ENCODE measurements at regions not wholly inside any gene's neighbourhood (a gene's known extent, or its start where the extent isn't known, plus 50 kb on each side); places are given as distances from the start of the nearest gene placed in this dataset.
"Not testable (repeated sequence)": the region's sequence is repeated elsewhere in the genome, so short reads cannot be mapped to it uniquely, and the experiment has no call there.

DNA sequence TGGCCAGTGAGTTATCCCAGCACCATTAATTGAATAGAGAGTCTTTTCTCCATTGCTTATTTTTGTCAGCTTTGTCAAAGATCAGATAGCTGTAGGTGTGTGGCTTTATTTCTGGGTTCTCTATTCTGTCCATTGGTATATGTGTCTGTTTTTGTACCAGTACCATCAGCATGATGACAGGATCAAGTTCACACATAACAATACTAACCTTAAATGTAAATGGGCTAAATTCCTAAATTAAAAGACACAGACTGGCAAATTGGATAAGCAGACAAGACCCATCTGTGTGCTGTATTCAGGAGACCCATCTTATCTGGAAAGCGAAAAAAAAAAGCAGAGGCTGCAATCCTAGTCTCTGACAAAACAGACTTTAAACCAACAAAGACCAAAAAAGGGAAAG, 154.8 kb downstream of the ABHD5 start:
- DNase-seq, POLR2A ChIA-PET, H3K27ac Mint-ChIP-seq, H3K4me3 Mint-ChIP-seq, H3K4me1 Mint-ChIP-seq, ATAC-seq: not testable (repeated sequence)
- H3K36me3 Mint-ChIP-seq: peaks cover 0 to 38% (median 13%) of the 10 kb centered on the region in 3 donors
- peaks cover 15 to 46% (median 27%) of the 10 kb centered on the region in 5 donors for H3K27me3 Mint-ChIP-seq
- H3K9me3 Mint-ChIP-seq: peaks cover 18 to 59% (median 37%) of the 10 kb centered on the region in 9 donors

DNA sequence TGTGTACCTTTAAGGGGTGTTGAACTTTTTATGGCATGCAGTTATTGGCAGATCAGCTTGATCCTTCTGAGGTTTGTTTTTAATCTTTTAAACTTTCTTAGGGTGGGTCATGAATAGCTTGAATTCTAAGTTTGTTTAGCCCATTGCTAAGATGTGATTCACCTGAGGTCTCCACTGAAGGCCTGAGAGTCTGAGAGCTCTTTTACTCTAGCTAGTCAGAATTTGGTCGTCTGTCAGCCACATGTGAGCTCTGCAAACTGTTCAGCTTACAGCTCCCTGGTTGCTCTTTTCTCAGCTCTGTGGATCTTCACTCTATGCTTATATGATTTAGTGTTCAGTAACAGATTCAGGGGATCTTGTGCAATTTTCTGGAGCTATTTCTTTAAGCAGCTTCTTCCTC, 161.3 kb downstream of the ABHD5 start:
- POLR2A ChIA-PET: no interaction called here
- DNase-seq: no peak
- Mint-ChIP-seq H3K27ac (no peak overlapping the region), H3K4me3 (no peak overlapping the region), H3K4me1 (no peaks in the 10 kb centered on the region), H3K36me3 (peaks cover 0 to 8% (median 5%) of the 10 kb centered on the region in 3 donors), H3K9me3 (peaks cover 2 to 33% (median 16%) of the 10 kb centered on the region in 9 donors), H3K27me3 (peaks cover 22 to 55% (median 32%) of the 10 kb centered on the region in 5 donors)
- ATAC-seq: no peak

- Mint-ChIP-seq H3K27me3 (peaks cover 35 to 77% (median 52%) of the 10 kb centered on the region in 5 donors), H3K9me3 (peaks cover 0 to 11% (median 5%) of the 10 kb centered on the region in 9 donors), H3K27ac (no peak overlapping the region), H3K4me3 (no peak overlapping the region), H3K36me3 (peaks cover 0 to under 1% (median 0%) of the 10 kb centered on the region in 3 donors), H3K4me1 (no peaks in the 10 kb centered on the region)
- no peak for ATAC-seq
- POLR2A ChIA-PET: no interaction called here
- DNase-seq: no peak
These were observed 163.5 kb downstream of the ABHD5 start for GRCh38 chr3:43854283-43854682.

- Mint-ChIP-seq H3K36me3 (no peaks in the 10 kb centered on the region), H3K9me3 (peaks cover 0 to 7% (median 4%) of the 10 kb centered on the region in 9 donors), H3K4me3 (no peak overlapping the region), H3K4me1 (no peaks in the 10 kb centered on the region), H3K27ac (no peak overlapping the region), H3K27me3 (peaks cover 35 to 83% (median 57%) of the 10 kb centered on the region in 5 donors)
- POLR2A ChIA-PET: no interaction called here
- DNase-seq (no peak), ATAC-seq (no peak)
These were observed 164.2 kb downstream of the ABHD5 start for GRCh38 chr3:43854916-43855315.

GRCh38 chr3:43855674-43856299, 165.0 kb downstream of the ABHD5 start:
- Mint-ChIP-seq H3K4me1 (no peaks in the 10 kb centered on the region), H3K4me3 (no peak overlapping the region), H3K9me3 (peaks cover 0 to 3% (median 0%) of the 10 kb centered on the region in 9 donors), H3K27me3 (peaks cover 37 to 91% (median 60%) of the 10 kb centered on the region in 5 donors), H3K27ac (no peak overlapping the region), H3K36me3 (no peaks in the 10 kb centered on the region)
- DNase-seq (peak in 7 of 10 donors; percentile 3 to 71 (median 20)), ATAC-seq (peak in 1 of 2 donors; percentile 62)
- POLR2A ChIA-PET: no interaction called here

GRCh38 chr3:43856351-43856750, 165.6 kb downstream of the ABHD5 start:
- H3K4me3 Mint-ChIP-seq: no peak overlapping the region
- H3K27ac Mint-ChIP-seq: no peak overlapping the region
- H3K27me3 Mint-ChIP-seq: peaks cover 38 to 95% (median 60%) of the 10 kb centered on the region in 5 donors
- no peaks in the 10 kb centered on the region for H3K4me1 Mint-ChIP-seq
- ATAC-seq (no peak), DNase-seq (no peak)
- POLR2A ChIA-PET: no interaction called here
- H3K36me3 Mint-ChIP-seq: no peaks in the 10 kb centered on the region
- peaks cover 0 to 3% (median 0%) of the 10 kb centered on the region in 9 donors for H3K9me3 Mint-ChIP-seq

GRCh38 chr3:43856761-43857160, 166.0 kb downstream of the ABHD5 start:
- DNase-seq: no peak
- Mint-ChIP-seq H3K27me3 (peaks cover 38 to 95% (median 60%) of the 10 kb centered on the region in 5 donors), H3K36me3 (no peaks in the 10 kb centered on the region), H3K27ac (no peak overlapping the region), H3K4me1 (no peaks in the 10 kb centered on the region), H3K4me3 (no peak overlapping the region), H3K9me3 (peaks cover 0 to 2% (median 0%) of the 10 kb centered on the region in 9 donors)
- POLR2A ChIA-PET: no interaction called here
- no peak for ATAC-seq

DNA sequence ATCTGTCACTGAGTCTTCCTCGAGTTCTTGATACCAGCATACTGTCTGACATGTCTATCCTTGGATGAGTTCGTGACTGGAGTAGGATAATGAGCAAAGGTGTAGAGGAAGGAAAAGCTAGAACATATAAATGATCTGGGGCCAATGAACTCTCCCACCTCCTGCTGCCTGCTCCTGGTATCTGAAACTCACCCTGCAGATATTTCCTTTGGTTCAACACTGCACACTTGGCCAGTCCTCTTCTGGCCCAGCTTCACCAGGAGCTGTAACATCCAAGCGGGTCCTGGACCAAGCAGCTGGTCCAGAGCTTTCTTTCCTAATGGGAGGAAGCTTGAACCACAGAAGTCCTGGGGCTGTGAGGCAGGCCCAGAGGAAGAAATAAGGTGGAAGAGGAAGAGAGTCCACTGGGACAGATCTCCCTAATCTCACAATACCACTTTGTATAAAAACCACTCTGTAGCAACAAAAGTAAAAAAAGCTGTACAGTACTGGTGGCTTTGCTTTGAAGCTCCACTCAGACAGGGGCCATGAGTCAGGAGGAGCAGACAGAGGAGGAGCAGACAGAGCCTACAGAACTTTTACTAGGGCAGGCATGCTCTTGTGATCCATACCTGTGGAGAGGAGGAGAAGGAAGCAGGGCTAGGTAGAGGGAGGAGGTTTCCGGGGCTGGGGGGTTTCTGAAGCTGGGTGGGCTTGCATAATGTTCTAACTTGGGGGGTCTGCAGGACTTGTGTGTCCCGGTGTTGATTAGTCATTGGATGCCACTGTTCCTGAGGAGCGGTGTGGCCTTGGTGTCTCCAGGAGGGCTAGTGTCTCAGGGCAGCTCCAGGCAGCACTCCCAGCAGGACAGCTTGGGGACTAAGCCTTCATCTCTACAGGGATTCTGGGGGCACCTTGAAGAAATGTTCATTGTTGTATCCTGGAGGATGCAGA, 166.9 kb downstream of the ABHD5 start:
- Mint-ChIP-seq H3K9me3 (no peaks in the 10 kb centered on the region), H3K27me3 (peaks cover 34 to 95% (median 60%) of the 10 kb centered on the region in 5 donors), H3K4me1 (no peaks in the 10 kb centered on the region), H3K36me3 (no peaks in the 10 kb centered on the region), H3K27ac (no peak overlapping the region), H3K4me3 (no peak overlapping the region)
- POLR2A ChIA-PET: no interaction called here
- no peak for DNase-seq
- ATAC-seq: no peak

DNA sequence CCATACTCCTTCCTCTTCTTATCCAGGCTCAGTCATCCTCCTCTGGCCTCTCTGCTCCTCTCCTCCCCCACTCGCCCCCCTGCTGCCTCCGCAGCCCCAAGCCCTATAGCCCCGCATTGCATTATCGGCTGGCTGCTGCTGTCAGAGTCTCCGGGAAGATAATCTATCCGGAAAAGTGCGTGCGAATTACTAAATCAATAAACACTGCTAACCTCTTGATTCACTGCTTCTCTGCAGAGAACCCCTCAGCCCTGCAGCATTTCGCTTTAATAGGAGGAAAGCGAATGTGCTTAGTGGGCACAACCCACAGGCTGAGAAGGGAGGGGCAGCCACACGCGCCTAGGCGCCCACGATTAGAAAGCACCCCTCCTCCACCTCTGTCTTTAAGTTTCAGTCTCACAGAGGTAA, 167.6 kb downstream of the ABHD5 start:
- H3K4me1 Mint-ChIP-seq: no peaks in the 10 kb centered on the region
- DNase-seq (no peak), ATAC-seq (no peak)
- H3K4me3 Mint-ChIP-seq: no peak overlapping the region
- no peak overlapping the region for H3K27ac Mint-ChIP-seq
- no peaks in the 10 kb centered on the region for H3K9me3 Mint-ChIP-seq
- H3K36me3 Mint-ChIP-seq: no peaks in the 10 kb centered on the region
- H3K27me3 Mint-ChIP-seq: peaks cover 34 to 96% (median 60%) of the 10 kb centered on the region in 5 donors
- POLR2A ChIA-PET: no interaction called here

DNA sequence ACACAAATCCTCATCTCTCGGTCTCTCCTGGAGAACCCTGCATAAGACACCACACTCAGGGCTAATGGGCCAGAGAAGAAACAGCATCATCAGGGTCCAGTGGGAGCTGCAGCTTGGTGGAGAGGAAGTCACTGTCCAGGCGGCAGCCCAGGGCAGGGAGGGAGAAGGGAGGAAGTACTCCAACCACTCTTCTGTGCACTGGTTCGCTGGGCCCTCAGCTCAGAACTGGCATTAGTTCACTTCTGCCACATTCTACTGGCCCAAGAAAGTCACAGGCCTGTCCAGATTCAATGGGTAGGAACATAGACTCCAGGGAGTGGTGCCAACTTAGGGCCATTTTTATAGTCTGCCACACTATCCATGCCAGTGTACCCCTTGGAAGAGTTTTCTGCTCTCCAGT, 169.0 kb downstream of the ABHD5 start:
- H3K4me3 Mint-ChIP-seq: no peak overlapping the region
- no peak for ATAC-seq
- peaks cover 27 to 85% (median 49%) of the 10 kb centered on the region in 5 donors for H3K27me3 Mint-ChIP-seq
- H3K4me1 Mint-ChIP-seq: no peaks in the 10 kb centered on the region
- POLR2A ChIA-PET: no interaction called here
- H3K9me3 Mint-ChIP-seq: no peaks in the 10 kb centered on the region
- H3K27ac Mint-ChIP-seq: no peak overlapping the region
- no peaks in the 10 kb centered on the region for H3K36me3 Mint-ChIP-seq
- no peak for DNase-seq

- Mint-ChIP-seq H3K4me1 (no peaks in the 10 kb centered on the region), H3K9me3 (no peaks in the 10 kb centered on the region), H3K4me3 (no peak overlapping the region), H3K27ac (no peak overlapping the region), H3K27me3 (peaks cover 22 to 73% (median 33%) of the 10 kb centered on the region in 5 donors), H3K36me3 (no peaks in the 10 kb centered on the region)
- POLR2A ChIA-PET: no interaction called here
- DNase-seq: no peak
- no peak for ATAC-seq
These were observed 170.9 kb downstream of the ABHD5 start for GRCh38 chr3:43861635-43862034.

DNA sequence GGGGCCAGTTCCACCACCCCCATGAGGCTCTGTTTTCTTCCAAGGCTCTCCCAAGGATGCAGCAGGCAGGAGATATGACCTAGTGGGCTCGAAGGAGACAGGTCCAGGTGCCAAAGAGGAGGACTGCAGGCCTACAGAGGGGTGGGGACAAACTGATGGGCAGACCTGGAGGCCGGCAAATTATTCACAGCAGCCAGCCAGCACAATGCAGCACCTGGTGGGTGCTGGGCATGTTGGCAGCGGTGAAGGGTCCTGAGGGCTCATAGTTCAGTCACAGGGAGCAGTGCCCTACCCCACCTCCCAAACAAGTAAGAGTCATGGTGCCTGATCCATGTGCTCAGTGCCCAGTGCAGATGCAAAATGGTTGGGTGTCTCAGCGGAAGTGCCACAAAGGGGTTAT, 171.7 kb downstream of the ABHD5 start:
- H3K4me3 Mint-ChIP-seq: no peak overlapping the region
- peaks cover 15 to 65% (median 25%) of the 10 kb centered on the region in 5 donors for H3K27me3 Mint-ChIP-seq
- no peaks in the 10 kb centered on the region for H3K4me1 Mint-ChIP-seq
- DNase-seq (peak in 1 of 10 donors; percentile 11), ATAC-seq (no peak)
- no peaks in the 10 kb centered on the region for H3K36me3 Mint-ChIP-seq
- POLR2A ChIA-PET: no interaction called here
- no peaks in the 10 kb centered on the region for H3K9me3 Mint-ChIP-seq
- H3K27ac Mint-ChIP-seq: no peak overlapping the region
